ENCODE measurements at regions not wholly inside any gene's neighbourhood (a gene's known extent, or its start where the extent isn't known, plus 50 kb on each side); places are given as distances from the start of the nearest gene placed in this dataset.
"Not testable (repeated sequence)": the region's sequence is repeated elsewhere in the genome, so short reads cannot be mapped to it uniquely, and the experiment has no call there.

GRCh38 chr7:82701949-82702348 is 258.4 kb upstream of the CACNA2D1 start:
- no peak overlapping the region for H3K4me3 ChIP-seq (ENCODE audit: low read depth, low read length)
- no peak for DNase-seq (ENCODE audit: low read depth)

- no peak overlapping the region for H3K4me3 ChIP-seq (ENCODE audit: low read depth, low read length)
- DNase-seq (ENCODE audit: low read depth): no peak
These were observed 257.2 kb upstream of the CACNA2D1 start for GRCh38 chr7:82700741-82701140.

- no peak overlapping the region for H3K4me3 ChIP-seq (ENCODE audit: low read depth, low read length)
- no peak for DNase-seq (ENCODE audit: low read depth)
These were observed 256.2 kb upstream of the CACNA2D1 start for GRCh38 chr7:82699773-82700186.

- H3K4me3 ChIP-seq (ENCODE audit: low read depth, low read length): no peak overlapping the region
- no peak for DNase-seq (ENCODE audit: low read depth)
These were observed 254.3 kb upstream of the CACNA2D1 start for GRCh38 chr7:82697897-82698296.

- DNase-seq (ENCODE audit: low read depth): no peak
- H3K4me3 ChIP-seq (ENCODE audit: low read depth, low read length): no peak overlapping the region
These were observed 253.1 kb upstream of the CACNA2D1 start for GRCh38 chr7:82696631-82697030.

- no peak overlapping the region for H3K4me3 ChIP-seq (ENCODE audit: low read depth, low read length)
- DNase-seq (ENCODE audit: low read depth): no peak
These were observed 250.4 kb upstream of the CACNA2D1 start for GRCh38 chr7:82694022-82694421.

GRCh38 chr7:82690929-82691328 is 247.4 kb upstream of the CACNA2D1 start:
- H3K4me3 ChIP-seq (ENCODE audit: low read depth, low read length): no peak overlapping the region
- no peak for DNase-seq (ENCODE audit: low read depth)

GRCh38 chr7:82685214-82685613 is 241.6 kb upstream of the CACNA2D1 start:
- DNase-seq (ENCODE audit: low read depth): no peak
- no peak overlapping the region for H3K4me3 ChIP-seq (ENCODE audit: low read depth, low read length)

- DNase-seq (ENCODE audit: low read depth): no peak
- no peak overlapping the region for H3K4me3 ChIP-seq (ENCODE audit: low read depth, low read length)
These were observed 235.1 kb upstream of the CACNA2D1 start for GRCh38 chr7:82678716-82679115.

- H3K4me3 ChIP-seq (ENCODE audit: low read depth, low read length): no peak overlapping the region
- DNase-seq (ENCODE audit: low read depth): no peak
These were observed 234.7 kb upstream of the CACNA2D1 start for GRCh38 chr7:82678259-82678658.

- H3K4me3 ChIP-seq (ENCODE audit: low read depth, low read length): no peak overlapping the region
- DNase-seq (ENCODE audit: low read depth): no peak
These were observed 233.9 kb upstream of the CACNA2D1 start for GRCh38 chr7:82677493-82677892.

GRCh38 chr7:82676777-82677463 is 233.3 kb upstream of the CACNA2D1 start:
- no peak overlapping the region for H3K4me3 ChIP-seq (ENCODE audit: low read depth, low read length)
- DNase-seq (ENCODE audit: low read depth): no peak

- H3K4me3 ChIP-seq (ENCODE audit: low read depth, low read length): no peak overlapping the region
- no peak for DNase-seq (ENCODE audit: low read depth)
These were observed 231.8 kb upstream of the CACNA2D1 start for GRCh38 chr7:82675396-82675795.

GRCh38 chr7:82674268-82674667 is 230.7 kb upstream of the CACNA2D1 start:
- H3K4me3 ChIP-seq (ENCODE audit: low read depth, low read length): no peak overlapping the region
- no peak for DNase-seq (ENCODE audit: low read depth)

GRCh38 chr7:82672078-82672477 is 228.5 kb upstream of the CACNA2D1 start:
- no peak overlapping the region for H3K4me3 ChIP-seq (ENCODE audit: low read depth, low read length)
- no peak for DNase-seq (ENCODE audit: low read depth)

GRCh38 chr7:82669141-82669540 is 225.6 kb upstream of the CACNA2D1 start:
- no peak for DNase-seq (ENCODE audit: low read depth)
- no peak overlapping the region for H3K4me3 ChIP-seq (ENCODE audit: low read depth, low read length)

- DNase-seq (ENCODE audit: low read depth): no peak
- H3K4me3 ChIP-seq (ENCODE audit: low read depth, low read length): no peak overlapping the region
These were observed 225.1 kb upstream of the CACNA2D1 start for GRCh38 chr7:82668676-82669075.

GRCh38 chr7:82665966-82666507 is 222.5 kb upstream of the CACNA2D1 start:
- no peak overlapping the region for H3K4me3 ChIP-seq (ENCODE audit: low read depth, low read length)
- DNase-seq (ENCODE audit: low read depth): no peak

- H3K4me3 ChIP-seq (ENCODE audit: low read depth, low read length): no peak overlapping the region
- DNase-seq (ENCODE audit: low read depth): no peak
These were observed 212.4 kb upstream of the CACNA2D1 start for GRCh38 chr7:82655965-82656364.

- not testable (repeated sequence) for DNase-seq (ENCODE audit: low read depth); H3K4me3 ChIP-seq (ENCODE audit: low read depth, low read length)
These were observed 206.5 kb upstream of the CACNA2D1 start for GRCh38 chr7:82650095-82650494.

- no peak for DNase-seq (ENCODE audit: low read depth)
- no peak overlapping the region for H3K4me3 ChIP-seq (ENCODE audit: low read depth, low read length)
These were observed 190.0 kb upstream of the CACNA2D1 start for GRCh38 chr7:82633592-82633991.
